ENCODE measurements at regions not wholly inside any gene's neighbourhood (a gene's known extent, or its start where the extent isn't known, plus 50 kb on each side); places are given as distances from the start of the nearest gene placed in this dataset.
"Not testable (repeated sequence)": the region's sequence is repeated elsewhere in the genome, so short reads cannot be mapped to it uniquely, and the experiment has no call there.

- no peak for DNase-seq
Observed at GRCh38 chr6:82584856-82585255, 221.2 kb downstream of the TPBG start.

DNA sequence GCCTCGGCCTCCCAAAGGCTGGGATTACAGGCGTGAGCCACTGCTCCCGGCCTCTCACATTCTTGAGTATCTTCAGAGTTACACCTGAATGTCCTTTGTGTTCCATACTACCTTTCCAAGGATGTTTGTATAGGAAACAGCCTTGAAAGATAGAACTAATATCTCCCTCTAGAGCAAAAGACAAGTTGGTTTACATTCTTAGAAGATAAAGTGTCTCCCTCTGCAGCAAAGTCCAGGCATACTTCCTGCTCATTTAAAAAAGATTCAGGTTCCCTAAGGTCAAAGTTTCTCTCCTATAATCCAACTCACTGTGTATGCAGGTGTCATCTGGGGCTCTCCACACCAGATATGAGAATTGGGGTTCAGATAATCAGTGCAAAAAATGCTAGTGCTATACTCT is 224.4 kb downstream of the TPBG start:
- DNase-seq, result no peak

DNA sequence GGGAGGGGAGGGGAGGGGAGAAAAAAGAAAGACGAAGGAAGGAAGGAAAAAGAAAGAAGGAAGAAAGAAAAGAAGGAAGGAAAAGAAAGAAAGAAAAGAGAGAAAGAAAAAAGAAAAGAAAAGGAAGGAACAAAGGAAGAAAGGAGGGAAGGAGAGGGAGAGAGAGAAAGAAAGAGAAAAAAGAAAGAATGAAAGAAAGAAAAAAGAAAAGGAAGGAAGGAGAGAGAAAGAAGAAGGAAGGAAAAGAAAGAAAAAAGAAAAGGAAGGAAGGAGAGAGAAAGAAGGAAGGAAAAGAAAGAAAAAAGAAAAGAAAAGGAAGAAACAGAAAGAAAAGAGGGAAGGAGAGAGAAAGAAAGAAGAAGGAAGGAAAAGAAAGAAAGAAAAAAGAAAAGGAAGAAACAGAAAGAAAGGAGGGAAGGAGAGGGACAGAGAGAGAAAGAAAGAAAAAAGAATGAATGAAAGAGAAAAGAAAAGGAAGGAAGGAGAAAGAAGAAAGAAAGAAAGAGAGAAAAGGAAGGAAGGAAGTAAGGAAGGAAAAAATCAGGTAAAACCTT is 225.3 kb downstream of the TPBG start:
- no peak for DNase-seq

DNA sequence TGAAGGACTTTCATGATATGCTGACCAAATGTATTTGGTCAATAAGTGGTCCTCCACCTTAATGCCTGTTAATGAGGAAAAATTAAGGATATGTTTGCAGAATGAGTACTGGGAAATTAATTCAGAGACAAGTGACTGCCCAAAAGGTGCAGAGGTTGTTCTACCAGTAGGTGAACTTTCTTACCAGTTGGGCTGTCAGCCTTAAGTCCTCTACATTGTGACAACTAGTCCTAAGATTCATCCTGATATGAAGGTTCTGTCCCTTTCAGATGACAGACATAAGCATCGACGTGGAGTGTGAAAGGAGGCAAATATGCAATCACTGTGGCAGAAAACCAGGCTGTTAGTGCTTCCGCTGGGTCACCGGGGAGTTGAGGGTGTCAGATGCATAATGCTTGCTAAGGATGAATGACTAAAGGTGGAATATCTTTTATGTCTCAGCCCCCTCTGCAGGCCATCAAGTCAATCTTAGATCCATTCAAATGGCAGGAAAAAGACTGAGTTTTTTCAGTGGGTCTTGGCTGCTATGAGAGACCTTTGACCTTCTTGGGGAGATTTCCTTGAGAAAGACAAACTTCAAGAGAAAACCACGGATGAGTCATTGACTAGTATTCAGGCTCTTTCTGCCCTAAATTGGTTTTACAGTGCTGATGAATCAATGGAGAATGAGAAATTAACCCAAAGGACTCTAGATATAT is 226.0 kb downstream of the TPBG start:
- peak; percentile 89 for DNase-seq

- DNase-seq, result no peak
Observed at GRCh38 chr6:82597201-82597600, 233.6 kb downstream of the TPBG start.

DNA sequence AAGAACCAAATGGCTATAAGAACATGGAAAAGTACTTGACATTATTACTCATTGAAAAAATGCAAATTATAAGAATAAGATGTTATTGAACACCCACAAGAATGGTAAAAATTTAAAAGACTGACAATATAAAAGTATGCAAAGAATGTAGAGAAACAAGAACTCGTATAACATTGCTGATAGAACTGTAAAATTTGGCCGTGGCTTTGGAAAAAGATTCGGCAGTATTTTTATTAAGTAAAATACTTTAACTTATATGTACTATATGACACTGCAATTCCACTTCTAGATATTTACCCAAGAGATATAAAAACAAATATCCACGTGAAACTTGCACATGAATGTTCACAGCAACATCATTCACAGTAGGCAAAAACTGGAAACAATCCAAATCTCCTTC is 239.2 kb downstream of the TPBG start:
- peak; percentile 79 for DNase-seq

- no peak for DNase-seq
Observed at GRCh38 chr6:82603871-82604270, 240.3 kb downstream of the TPBG start.

- DNase-seq, result no peak
Observed at GRCh38 chr6:82607998-82608725, 244.5 kb downstream of the TPBG start.

DNA sequence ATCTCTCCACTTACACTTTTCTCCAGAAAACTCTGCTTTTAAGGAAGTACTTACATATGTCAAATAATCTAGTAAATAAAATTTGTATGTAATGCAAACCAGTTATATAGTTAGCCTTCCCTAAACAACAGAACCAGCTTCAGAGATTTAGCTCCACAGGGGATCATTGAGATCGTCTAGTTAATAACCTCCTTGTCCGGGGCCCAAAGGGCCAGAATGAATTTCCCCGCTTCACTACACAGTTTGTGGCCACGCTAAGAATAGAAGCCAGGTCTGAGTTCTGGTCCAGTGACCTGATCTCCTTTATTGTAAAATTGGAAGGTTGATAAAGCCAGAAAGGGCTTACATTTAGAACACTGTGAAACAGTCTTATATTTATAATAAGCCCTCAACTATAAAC is 245.2 kb downstream of the TPBG start:
- DNase-seq, result no peak

DNA sequence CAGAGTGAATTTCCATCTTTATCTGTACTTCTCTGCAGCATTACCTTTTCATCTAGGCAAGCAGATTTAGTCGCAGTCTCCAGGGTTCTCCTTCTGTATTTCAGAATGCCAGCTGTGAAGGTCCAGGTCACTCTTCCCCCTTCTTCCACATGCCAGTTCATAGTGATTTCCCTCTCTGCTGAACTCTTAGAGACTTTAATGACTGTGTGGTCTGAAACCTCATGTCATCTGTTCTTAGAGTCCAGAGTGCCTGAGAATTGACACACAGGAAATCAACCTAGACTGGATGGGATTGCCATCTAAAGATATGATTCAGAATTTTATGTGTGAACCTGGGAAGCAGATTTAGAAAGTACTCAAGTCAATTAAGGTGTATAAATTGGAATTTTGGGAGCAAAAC is 248.1 kb downstream of the TPBG start:
- peak; percentile 12 for DNase-seq

DNA sequence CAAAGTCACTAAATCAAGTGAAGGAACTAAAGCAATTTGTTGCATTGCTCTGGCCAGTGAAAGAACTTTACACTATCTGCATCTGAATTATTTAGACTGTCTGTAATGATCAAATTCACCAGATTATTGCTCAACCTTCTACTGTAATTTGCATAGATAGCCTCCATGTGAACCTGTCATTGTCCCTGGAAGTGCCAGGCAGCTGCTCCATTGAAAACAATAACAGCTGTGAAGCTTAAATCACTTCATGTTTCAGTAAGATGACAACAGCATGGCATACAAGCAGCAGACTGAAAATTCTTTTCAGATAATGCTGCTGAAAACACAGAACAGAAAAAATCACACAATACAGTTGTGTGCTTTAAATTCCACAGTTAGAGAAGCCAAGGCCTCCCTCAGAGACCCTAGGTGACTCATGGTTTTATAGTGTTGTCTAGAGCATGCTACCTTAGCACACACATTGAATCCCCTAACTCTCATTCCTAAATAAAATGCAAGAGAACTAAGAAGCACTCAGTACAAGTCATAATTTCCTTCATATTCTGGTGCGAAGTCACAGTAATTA is 248.9 kb downstream of the TPBG start:
- DNase-seq, result peak; percentile 4

GRCh38 chr6:82614518-82614917 is 250.9 kb downstream of the TPBG start:
- no peak for DNase-seq

DNA sequence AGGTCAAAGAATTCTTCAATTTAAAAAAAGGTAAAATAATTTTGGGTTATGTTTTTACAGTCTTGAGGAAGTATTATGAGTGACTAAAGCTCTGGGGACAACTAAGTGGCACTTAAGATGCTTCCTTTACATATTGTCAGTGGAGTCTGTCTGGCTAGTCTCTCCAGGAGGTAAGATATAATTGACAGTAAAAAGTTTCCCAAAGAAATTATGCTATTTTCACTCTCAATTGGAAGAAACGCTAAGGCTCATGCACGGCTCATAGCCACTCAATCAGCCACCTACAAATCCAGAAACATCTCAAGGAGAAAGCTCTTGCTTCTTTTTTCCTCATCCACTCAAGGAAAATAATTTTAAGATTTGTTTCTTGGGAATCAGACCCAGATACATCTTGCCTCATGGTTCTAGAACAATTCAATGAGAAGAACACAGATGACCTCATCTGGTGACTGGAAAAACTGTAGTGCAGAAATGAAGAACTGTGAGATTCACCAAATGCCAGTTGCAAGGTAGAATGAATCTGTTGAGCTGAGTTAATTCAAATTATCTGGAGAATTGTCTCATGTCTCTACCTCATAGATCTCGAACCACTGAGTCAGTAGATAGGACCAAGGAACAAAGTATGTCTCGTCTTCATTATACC is 252.9 kb downstream of the TPBG start:
- DNase-seq, result peak; percentile 20

DNA sequence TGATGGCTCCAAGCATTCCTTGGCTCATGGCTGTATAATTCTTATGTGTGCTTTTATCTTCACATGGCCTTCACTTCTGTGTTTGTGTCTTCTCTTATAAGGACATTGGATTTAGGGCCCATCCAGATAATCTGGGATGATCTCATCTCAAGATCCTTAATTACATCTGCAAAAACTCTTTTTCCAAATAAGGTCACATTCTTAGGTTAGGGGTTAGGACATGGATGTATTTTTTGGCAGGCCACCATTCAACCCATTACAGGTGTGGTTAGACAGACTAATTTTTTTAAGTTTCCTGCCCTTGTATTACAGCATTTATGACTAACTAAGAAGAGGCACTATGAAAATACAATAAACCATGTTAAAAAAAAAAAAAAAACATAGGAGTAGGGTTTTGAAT is 254.0 kb downstream of the TPBG start:
- DNase-seq, result peak; percentile 5

- no peak for DNase-seq
Observed at GRCh38 chr6:82619573-82619972, 256.0 kb downstream of the TPBG start.

DNA sequence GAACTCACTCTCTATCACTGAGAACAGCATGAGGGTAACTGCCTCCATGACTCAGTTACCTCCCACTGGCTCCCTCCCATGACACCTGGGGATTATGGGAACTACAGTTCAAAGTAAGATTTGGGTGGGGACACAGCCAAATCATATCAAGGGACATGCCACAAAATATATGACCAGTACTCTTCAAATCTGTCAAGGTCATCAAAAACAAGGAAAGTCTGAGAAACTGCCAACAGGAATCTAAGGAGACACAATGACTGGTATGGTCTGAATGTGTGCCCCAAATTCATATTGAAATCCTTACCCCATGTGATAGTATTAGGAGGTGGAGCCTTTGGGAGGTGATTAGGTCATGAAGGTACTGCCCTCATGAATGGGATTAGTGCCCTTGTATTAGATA is 258.8 kb downstream of the TPBG start:
- DNase-seq, result no peak

GRCh38 chr6:82624251-82624650 is 260.6 kb downstream of the TPBG start:
- DNase-seq, result no peak

GRCh38 chr6:82626946-82627345 is 263.3 kb downstream of the TPBG start:
- not testable (repeated sequence) for DNase-seq

DNA sequence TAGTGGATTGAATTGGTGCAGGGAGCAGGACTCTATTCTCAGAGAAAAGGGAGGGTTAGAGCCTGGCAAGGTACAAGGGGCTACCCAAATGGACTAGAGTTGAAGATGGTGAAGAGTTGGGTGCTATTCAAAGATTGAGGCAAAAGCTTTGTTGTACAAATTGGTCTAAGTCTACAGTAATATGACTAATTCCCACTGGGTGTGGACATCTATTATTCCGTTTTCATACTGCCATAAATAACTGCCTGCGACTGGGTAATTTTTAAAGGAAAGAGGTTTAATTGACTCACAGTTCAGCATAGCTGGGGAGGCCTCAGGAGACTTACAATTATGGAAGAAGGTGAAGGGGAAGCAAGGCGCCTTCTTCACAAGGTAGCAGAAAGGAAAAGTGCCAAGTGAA is 266.3 kb downstream of the TPBG start:
- DNase-seq, result no peak

DNA sequence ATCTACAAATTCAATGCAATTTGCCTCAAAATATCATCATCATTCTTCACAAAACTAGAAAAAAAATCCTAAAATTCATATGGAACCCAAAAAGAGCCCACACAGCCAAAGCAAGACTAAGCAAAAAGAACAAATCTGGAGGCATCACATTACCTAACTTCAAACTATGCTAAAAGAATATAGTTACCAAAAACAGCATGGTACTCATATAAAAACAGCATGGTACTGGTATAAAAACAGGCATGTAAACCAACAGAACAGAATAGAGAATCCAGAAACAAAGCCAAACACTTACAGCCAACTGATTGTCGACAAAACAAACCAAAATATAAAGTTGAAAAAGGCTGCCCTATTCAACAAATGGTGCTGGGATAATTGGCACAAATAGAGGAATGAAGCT is 278.1 kb downstream of the TPBG start:
- DNase-seq, result no peak

DNA sequence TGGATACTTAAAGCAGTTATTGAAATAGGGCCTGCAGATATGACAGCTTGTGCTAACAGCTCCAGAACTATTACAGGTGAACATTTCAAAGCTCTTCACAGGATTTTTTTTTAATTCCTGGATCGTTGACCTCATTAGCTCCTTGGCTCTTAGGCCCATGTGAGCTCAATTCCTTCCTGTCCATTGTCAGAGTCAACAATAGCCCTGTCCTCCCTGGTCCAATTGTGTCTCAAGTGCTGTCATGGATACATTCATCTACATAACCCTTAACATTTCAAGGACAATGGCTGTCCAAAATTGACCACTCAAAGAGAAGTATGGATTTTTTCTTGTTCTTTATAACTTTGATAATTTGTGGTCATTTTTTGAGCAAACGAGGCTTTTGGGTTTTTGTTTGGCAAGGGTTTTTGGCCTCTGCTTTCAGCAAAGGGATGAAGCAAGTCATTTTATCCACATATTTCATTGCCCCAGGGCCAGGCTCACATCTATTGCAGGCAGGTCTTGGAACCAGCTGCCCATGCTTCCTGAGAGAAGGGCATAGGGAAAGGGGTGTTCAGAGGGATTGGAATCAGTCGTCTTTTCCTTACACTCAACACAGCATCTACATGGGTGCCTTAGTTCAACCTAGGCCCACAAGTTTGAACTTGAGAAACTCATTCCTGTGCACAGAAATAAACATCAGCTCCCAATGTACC is 282.1 kb downstream of the TPBG start:
- DNase-seq, result no peak

DNA sequence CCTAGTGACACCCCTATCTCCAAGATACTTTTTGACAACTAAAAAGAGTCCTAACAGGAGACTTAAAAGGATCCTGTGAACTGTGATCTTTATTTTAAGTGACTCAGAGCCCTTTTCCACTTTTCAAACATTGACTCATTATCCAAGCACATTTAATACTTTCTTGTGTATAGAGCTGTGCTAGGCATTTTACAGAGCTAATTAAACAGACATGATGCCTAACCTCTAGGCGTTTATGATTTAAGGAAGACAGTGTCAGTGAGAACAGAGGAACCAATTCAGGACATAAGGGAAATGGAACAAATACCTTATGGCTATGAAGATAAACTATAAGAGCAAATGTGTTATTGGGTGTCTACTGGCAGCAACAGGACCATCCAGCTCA is 282.6 kb downstream of the TPBG start:
- no peak for DNase-seq

GRCh38 chr6:82651845-82652335 is 288.3 kb downstream of the TPBG start:
- no peak for DNase-seq

Data from fibroblast of skin of back (primary cell).